Activated CD4-positive, alpha-beta T cell treated with anti-CD3 and anti-CD28 coated beads, Interleukin-10, Interleukin-2, amounts not matched to agents 100 ng/mL and 50 ng/mL, durations not matched to agents 16 hours and 8 hours (primary cell): ENCODE measurements at regions not wholly inside any gene's neighbourhood (a gene's known extent, or its start where the extent isn't known, plus 50 kb on each side); places are given as distances from the start of the nearest gene placed in this dataset.

ENCODE experiments used
- DNase-seq: peaks from one replicate; pipeline ENCODE4 v3.0.0-alpha.2; 2020

DNA sequence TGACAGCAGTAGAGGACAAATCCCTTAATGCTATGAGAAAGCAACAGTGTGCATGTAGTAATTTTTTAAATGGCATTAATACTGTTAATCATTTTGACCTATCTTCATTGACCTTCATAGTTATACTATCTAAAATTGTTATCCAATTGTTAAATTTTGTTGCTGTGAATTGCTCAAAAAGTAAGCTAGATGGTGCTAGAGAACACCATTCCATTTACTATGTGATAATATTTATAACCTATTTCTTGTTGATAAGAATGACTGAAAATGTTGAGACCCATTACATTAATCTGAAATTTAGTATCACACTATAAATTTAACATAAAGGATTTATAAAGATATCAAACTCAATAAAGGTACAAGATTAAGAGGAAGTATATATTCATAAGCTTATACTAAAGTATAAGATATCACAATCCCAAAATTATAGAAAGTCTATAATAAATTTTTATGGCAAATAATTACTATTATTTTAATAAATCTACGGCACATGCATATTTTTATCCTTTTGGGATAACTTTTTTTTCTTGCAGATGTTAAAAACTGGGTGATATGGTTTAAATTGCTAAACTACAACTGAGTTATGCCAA is 1573.3 kb downstream of the PCDH9 start:
- DNase-seq: no peak

DNA sequence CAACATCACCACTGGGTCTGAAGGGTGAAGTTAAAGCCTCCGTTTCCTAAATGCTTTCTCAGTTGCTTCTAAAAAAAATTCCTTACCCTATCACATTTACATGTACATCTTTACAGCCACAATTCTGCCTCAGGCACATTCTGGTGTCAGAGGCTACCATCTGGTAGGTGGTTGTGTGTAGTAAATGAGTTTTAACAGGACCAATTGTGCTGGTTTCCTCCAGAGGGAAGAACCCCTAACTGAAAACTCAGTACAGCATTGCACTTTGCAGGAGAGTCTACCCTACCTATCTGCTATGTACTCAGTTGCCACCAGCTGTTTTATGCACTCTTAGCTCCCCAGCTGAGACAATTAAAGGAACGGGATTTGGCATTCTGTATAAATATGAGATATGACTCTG is 1576.5 kb downstream of the PCDH9 start:
- DNase-seq: no peak

DNA sequence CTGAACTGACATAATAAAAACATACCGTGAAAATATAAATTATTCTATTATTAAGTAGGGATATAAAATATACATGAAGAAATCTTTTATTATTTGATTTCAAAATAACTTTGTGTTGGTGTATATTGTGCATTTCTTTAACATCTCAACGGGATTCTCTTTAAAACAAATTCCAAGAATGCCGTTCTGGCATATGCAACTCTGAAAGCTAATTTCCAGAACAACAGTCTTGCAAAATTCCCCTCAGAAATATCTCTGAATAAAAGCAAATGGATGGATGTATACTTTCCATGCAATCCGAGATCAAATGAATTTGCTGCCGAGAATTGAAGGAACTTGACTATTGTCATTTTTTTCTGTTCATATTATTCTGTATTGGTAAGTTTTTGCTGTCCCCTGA is 1579.8 kb downstream of the PCDH9 start:
- no peak for DNase-seq

DNA sequence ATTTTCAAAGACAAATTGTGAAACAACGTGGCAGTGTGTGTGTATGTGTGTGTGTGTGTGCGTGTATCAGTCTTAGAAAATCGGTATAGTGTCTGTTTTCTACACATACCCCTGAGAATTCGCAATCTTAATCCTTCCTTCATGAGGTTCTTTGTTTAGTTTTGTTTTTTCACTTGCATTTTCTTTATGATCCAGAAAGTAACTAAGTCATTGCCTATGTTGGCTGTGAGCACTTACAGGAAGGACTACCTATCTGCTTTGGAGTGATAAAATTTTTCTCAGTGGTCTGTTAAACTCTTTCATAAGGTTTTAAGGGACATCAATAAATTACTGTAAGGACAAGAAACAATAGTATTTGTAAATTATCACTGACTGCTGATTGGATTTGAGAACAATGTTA is 1587.1 kb downstream of the PCDH9 start:
- no peak for DNase-seq

DNA sequence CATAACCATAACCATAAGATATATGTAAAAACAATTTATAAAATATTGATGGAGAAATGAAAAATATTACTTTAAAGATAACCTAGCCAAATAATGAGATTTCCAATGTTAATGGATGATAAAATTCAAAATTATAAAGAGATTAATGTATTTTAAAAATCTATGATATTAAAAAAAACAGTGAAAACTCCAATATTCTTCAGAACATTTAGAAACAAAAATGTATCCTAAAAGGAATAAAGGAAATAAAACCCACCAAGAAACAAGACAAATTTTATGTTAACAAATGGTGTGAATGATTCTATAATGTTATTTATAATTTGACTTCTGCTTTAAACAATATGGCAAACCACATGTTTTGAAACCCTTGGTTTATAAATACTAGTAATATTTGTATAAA is 1587.8 kb downstream of the PCDH9 start:
- DNase-seq: no peak

DNA sequence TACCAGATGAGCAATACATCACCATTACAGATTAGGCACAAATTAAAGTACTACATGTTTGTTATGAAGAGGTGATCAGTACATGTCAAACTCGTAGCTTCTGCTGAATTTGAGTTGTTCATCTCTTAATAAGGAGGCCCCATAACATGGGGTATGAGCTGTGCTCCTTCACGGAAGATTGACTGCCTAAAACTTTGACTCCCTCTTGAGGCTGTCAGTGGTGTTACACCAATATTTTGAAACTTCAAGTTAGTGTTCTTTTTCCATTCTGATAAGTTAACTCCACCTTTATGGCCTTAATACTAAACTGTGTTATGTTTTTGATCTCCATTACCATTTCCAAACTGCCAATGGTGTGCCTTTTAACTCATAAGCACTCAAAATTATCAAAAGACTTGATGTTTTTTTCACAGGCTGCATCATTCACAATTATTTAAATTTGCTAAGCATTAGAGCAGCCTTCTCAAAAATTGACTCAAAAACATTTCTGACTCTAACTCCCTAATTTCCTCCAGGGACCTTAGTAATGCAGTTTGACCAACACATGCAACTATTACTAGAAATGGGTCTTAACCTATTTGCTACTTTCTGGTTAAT is 1591.5 kb downstream of the PCDH9 start:
- DNase-seq: peak; percentile 10

DNA sequence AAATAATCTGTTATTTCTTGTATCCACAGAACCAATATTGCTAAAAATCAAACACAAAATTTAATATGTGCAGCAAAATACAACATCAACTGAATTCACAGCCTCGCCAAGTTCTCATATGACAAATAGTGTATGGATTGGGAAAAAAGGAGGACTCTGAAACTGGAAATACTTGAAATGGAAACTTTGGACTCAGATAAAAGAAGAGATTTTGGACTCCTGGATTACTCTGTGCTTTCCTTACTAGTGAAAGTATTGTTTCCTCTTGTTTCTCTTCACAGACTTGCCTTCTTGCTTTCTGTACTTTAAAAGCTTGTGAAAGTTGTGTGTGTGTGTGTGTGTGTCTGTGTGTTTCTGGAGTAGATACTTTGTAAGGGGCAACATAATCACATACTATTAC is 1596.3 kb downstream of the PCDH9 start:
- DNase-seq: no peak

DNA sequence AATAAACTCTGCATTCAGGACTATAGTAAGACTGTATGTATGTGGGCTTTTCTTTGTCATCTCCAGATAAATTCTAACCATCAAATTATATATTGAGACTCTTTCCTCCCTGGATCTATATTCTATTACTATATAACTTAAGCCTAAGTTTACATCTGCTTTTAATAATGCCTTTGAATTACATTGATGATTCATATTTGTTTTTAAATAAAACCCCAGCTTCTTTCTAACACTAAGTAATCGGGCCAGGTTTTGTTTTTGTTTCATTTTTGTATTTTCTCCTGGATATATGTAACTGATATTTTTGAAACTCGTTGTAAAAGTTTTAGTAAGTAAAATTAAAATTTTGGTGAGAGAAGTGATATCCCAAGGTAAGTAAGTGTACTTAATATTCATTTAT is 1599.1 kb downstream of the PCDH9 start:
- DNase-seq: no peak

DNA sequence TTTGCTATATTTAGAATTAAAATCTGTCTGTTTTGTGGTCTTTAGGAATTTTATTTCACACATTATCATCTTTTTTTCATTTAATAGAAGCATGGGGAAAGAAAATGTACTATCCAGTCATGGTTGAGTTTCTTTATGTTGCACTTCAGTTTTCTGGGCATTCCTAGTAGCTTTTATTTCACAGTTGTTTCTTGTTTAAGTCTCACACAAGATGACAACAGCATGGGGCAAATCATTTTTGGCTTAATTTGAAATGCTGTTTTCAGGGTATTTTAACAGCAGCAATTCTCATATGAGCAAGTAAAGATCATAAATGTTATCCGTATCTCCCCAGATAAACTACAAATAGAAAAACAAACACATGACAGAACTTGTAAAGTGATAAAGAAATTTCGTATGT is 1600.2 kb downstream of the PCDH9 start:
- no peak for DNase-seq

DNA sequence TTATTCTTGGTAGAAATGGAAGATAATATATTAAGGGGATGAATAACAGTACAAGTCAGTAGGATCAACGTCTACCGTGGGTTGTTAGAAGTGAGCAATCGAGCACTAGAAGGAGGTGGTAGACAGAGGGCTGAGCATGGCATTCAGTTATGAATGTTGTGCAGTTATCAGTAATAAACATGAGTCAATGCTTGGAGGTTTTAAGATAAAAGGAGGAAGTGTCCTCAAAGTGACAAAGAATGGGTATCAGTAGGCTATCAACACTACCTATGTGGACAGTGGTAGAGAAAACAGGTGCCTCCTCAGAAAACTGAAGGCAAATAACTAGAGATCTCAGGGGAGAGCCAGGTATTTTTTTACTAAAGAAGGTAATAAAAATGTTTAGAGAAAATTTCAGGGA is 1607.0 kb downstream of the PCDH9 start:
- no peak for DNase-seq

DNA sequence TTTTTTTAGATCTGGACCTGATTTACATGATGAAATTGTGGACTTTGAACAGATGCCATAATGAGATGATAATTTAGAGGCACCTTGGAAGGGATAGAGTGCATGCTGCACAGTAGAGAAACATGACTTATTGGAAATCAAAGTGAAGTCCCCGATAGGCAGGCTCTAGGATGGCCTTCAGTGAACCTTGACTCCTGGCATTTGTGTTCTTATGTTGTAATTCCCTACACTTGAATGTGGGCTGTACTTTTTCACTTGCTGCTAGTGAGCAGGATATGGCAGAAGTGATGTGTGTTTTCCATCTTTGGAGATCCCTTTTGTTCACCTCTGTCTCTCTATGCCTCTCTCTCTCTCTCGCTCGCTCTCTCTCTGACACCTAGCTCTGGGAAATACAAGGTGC is 1614.6 kb downstream of the PCDH9 start:
- no peak for DNase-seq

DNA sequence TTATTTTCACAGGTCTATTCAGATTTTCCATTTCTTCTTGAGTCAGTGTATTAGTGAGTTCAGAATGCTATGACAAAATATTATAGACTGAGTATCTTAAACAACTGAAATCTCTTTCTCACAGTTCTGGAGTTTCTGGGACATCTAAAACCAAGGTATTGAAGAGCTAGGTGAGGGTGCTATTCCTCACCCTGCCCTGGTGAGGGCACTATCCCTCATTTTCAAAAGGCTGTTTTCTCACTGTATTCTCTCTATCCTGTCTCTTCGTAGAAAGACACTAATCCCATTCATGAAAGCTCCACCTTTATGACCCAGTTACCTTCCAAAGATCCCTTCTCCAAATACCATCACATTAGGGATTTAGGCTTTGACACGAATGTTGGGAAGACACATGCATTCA is 1617.1 kb downstream of the PCDH9 start:
- no peak for DNase-seq

DNA sequence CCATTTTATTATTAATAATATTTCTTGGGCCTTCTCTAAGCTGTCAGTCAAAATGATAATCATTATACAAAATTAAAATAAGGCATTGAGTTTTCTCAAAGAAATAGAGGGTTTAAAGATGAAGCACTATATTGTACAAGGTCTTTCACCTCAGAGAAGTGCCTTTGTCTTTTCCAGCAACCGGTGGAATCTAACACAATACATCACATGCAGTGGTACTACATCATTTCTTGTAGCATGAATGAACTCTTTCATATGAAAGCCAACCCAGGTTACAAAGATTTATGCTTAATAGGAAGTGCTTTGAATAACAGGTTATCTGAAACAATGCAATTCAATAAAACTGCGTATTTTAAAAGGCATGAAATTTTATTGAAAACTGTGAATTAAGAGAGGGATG is 1620.8 kb downstream of the PCDH9 start:
- DNase-seq: no peak

DNA sequence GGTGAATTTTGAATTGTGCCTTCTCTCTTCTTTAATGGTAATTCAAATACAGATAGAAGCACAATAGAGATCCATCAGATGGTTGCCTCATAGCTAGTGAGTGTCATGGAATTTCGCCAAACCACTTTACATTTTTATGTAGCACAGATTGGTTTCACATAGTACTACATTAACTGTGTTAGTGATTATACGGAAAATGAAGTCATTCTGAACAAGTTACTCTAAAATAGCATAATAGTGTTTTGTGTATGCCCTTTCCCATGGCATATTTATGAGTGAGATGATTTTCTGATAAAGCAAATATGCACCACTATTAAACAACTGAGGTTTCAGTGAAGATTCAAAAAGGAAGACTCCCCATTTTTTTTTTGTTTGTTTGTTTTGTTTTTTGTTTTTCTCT is 1623.5 kb downstream of the PCDH9 start:
- no peak for DNase-seq

DNA sequence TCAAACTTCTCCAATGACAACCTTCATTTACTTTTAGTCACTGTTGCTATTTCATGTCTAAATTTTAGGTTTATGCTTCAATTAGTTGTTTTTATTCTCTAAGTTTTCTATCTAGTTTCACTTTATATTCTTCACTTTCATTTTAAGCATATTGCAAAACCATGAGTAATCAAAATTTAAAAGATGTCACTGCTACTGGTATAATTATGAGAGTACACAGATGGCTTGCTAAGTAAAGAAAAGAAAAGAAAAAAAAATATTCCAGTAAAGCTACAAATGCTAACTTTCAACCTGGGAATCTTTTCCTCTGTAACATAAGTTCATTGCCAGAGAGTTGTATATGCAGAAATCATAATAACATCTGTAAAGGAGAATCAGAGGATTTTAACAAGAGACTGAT is 1624.7 kb downstream of the PCDH9 start:
- no peak for DNase-seq

DNA sequence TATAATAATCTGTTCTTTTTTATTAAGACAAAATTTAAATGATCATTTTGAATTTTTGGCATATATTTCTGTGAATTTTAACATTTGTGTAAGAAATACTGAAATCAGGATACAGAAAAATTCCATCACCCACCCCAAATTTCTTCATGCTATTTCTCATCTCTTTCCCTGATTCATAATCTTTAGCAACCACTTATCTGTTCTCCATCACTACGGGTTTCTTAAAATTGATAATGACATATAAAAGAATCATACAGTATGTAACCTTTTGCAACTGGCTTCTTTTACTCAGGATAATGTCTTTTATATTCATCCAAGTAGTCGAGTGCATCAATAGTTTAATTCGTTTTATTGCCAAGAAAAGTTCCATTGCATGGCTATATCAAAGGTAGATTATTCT is 1627.0 kb downstream of the PCDH9 start:
- DNase-seq: no peak

DNA sequence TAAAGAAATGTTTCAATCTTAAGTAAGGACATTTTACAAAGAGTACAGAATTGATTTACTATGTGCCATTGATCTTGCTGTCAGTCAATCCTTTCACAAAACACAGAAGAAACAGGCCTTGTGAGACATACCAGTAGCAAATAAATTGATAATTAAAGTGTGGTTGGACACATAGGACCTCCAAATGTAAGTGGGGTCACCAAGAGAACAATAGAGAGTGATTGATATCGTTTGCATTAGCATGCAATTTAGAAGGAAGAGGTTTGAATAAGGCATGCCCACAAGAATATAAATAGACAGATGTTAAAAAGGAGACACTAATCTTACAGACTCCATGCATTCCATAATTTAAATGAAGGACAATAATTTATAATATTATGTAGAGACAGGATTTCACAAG is 1628.3 kb downstream of the PCDH9 start:
- no peak for DNase-seq

DNA sequence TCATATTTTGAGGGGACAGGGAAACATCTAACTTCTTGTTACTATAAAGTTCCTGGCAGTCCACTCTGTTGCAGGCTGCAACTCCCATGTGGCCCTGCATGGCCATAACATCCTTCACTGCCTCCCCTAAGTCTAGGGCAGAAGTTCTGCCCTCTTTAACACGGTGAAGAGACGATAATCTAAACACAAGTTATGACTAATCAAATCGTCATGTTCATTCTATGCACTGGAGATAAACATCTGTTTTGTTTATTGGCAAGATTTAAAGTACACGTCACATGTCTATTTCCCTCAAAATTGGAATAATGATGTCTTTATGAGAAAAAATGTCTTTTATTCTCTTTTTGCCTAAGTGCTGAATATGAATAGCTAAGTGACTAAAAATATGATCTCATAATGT is 1629.4 kb downstream of the PCDH9 start:
- DNase-seq: no peak

DNA sequence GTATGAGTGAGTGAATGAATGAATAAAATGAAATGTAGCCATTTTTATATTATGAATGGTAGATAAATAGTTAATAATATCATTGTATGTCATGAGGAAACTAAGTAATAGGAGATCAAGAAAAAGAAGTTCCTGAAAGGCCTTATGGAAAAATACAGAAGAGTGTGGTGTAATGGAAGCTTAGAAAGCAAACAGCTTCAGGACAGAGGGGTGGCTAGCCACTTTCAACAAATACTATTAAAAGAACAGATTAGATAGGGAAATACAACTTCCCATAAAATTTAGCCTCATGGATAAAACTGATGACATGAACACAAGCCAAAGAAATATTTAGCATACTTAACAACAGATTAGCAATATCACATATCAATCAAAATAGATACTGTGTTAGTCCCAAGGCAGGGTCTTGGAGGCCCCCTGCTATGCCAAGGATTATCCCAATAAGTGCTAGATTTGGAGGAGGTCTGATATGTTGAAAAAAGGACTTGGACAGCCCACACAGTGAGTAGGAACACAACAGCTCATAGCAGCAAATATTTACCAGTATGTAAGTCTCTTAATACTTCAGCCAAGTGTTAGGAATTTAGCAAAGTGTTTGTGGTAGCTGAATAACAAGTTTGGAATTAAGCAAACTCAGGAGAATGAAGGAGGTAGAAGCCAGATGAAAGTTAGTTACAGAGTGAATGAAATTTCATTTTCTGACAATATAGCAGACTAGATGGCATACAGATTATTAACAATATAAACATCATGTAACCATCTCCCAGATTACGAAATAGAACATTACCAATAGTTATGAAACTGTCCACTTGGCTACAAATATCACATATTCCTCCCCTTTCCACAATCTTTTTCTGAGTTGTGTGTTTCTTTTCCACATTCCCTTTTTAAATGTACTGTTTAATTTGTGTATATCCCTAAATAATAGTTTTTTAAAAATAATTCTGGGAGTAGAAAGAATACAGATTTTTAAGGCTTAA is 1632.0 kb downstream of the PCDH9 start:
- no peak for DNase-seq

DNA sequence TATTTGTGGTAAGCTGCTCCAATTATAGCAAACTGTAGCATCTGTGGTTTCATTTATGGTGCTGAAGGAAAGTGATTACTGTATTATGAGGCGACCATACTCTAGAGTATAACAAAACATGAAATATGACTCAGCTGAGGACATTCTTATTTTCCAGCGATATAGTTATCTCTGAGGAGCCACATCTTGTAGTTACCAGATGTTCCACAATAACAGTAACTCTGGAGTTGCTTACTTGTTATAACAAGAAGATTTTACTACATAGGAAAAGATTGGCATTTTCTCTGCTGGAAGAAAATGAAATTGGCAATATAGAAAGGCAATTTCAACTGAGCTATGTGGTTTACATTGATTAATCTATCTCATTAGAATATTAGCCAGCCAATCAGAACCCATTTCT is 1634.2 kb downstream of the PCDH9 start:
- DNase-seq: no peak

DNA sequence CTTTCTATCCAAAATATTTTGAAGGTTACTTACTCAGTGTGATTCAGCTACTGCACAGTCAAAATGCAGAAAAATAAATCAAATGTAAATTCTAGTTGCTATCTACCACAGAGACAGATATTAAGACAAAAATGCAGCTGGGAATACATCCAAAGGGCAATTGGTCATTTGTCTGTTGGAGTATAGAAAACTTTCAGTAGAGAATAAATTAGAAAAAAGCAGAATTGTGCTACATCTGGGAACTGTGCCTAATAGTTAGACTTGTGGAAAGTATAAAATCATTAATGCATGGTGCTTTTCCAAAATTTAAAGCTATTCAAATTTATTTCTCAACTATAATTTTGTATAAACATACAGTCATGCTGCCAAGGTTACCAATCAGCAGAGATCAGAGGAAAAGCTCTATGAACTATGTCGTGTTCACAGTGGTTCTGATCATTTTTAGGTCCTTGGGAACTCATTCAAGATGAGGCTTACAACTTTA is 1635.8 kb downstream of the PCDH9 start:
- DNase-seq: no peak

DNA sequence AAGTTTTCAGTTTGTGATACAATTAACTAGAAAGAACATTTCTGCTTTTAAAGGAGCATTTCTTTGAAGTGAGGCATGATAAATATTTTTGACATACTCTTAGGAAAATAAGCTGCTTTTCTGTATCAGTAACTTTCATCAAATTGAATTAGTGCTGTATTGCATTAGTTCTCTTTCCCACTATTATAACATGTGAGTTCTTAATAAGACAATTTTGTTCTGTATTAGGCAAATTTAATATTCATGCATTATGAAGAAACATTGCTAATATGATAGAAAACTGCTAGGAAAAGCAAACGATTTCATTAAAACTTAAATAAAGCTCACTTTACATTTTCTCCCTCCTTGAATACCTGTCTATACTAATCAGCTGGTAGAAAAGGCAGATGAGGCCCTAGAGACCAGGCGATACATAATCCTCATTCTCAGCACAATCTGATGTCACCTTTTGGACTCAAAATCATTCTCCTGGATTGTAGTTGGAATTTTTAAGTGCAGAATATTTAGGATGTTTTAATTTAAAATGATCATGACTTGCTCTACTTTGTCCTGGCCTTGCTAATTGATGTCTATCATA is 1636.8 kb downstream of the PCDH9 start:
- no peak for DNase-seq

DNA sequence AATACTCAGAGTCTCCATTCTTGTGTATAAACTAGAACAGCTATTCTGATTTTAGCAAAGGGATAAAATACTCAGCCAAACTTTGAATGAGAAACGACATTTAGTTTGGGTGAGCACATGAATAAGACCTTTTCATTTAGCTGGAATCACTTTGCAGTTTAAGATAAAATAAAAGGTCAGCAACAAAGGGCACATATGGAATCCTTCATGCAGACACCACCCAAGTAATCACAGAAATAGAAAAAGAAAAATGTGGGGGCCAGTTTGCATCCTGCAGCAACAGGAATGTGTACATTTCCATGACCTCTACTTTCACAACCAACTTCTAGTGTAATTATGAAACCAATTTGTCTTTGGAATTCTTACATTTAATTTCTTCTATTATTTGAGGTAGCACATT is 1637.4 kb downstream of the PCDH9 start:
- no peak for DNase-seq

DNA sequence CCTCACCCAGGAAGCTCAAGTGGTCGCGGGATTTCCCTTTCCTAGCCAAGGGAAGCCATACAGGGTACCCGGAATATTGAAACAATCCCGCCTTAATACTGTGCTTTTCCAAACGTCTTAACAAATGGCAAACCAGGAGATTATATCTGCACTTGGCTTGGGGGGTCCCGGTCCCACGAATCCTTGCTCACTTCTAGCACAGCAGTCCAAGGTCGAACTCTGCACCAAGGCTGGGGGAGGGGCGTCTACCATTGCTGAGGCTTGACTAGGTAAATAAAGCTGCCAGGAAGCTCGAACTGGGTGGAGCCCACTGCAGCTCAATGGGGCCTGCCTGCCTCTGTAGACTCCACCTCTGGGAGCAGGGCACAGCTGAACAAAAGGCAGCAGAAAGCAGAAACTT is 1644.8 kb downstream of the PCDH9 start:
- no peak for DNase-seq
